HEK293T (cell line): ENCODE measurements at regions not wholly inside any gene's neighbourhood (a gene's known extent, or its start where the extent isn't known, plus 50 kb on each side); places are given as distances from the start of the nearest gene placed in this dataset.

Experiments
- BHLHE40 ChIP-seq: fragments of 450-650 bp; IDR thresholded peaks from 2 replicates; pipeline ENCODE4 v1.6.1; 2016; ENCODE audit warnings: mild to moderate bottlenecking, moderate library complexity, borderline replicate concordance
- CTBP1 ChIP-seq: fragments of 450-650 bp; IDR thresholded peaks from 2 replicates; pipeline ENCODE4 v1.6.1; 2016; ENCODE audit warnings: borderline replicate concordance
- ELF4 ChIP-seq: fragments of 450-650 bp; IDR thresholded peaks from 2 replicates; pipeline ENCODE4 v1.6.1; 2017; ENCODE audit warnings: antibody characterized with exemption
- LEF1 ChIP-seq: fragments of 450-650 bp; IDR thresholded peaks from 2 replicates; pipeline ENCODE4 v1.6.1; 2017; ENCODE audit warnings: mild to moderate bottlenecking, borderline replicate concordance
- NFRKB ChIP-seq: fragments of 450-650 bp; IDR thresholded peaks from 2 replicates; pipeline ENCODE4 v1.6.1; 2016; ENCODE audit warnings: mild to moderate bottlenecking, moderate library complexity
- SP1 ChIP-seq: fragments of 450-650 bp; IDR thresholded peaks from 2 replicates; pipeline ENCODE4 v1.6.1; 2017

DNA sequence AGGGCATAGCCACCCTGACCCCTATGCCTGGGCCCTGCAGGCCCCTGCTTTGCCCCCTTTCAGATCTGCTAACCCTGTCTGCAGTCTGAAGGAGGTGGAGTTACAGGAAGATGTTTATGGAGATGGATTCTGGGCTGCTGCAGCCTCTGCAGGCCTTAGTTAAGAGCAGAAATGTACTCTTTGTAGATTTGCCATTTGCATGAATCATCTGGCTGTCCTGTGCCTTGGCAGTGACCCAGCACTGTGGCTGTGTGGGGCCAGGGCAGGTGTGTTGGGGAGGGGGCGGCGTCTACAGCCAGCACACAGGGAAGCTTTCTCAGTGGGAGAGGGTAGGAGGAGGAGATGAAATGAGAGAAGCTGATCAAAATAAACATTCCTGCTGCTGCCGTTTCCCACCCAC, 867.3 kb downstream of the PLA2G4A start:
- TF ChIP-seq CTBP1 (no peak), BHLHE40 (no peak), NFRKB (no peak), LEF1 (no peak), SP1 (no peak), ELF4 (no peak)
